Loucy (cell line): ENCODE measurements at regions not wholly inside any gene's neighbourhood (a gene's known extent, or its start where the extent isn't known, plus 50 kb on each side); places are given as distances from the start of the nearest gene placed in this dataset.

Experiments used
- H2AFZ ChIP-seq: fragments of 200-600 bp; sonication (generic); 2 replicates; pipeline ENCODE4 v1.6.0; 2016; ENCODE audit warnings: antibody characterized with exemption, mild to moderate bottlenecking, low read length, moderate library complexity
- H3F3A ChIP-seq: fragments of 200-600 bp; 2 replicates; pipeline ENCODE4 v1.6.0; 2016; ENCODE audit warnings: antibody characterized with exemption, low read depth, mild to moderate bottlenecking
- H3K27me3 ChIP-seq: fragments of 200-600 bp; sonication (generic); 2 replicates; pipeline ENCODE4 v1.6.1; 2014; ENCODE audit warnings: low read length, mild to moderate bottlenecking; ENCODE audit not compliant: insufficient read depth, poor library complexity, severe bottlenecking
- H3K36me3 ChIP-seq: fragments of 200-600 bp; sonication (generic); 2 replicates; pipeline ENCODE4 v1.6.1; 2016; ENCODE audit warnings: low read length; ENCODE audit not compliant: insufficient read depth
- H3K4me1 ChIP-seq: fragments of 200-600 bp; sonication (generic); 2 replicates; pipeline ENCODE4 v1.5.1; 2014; ENCODE audit warnings: low read length, mild to moderate bottlenecking; ENCODE audit not compliant: insufficient read depth, poor library complexity, severe bottlenecking
- H3K4me2 ChIP-seq: fragments of 200-600 bp; sonication (generic); 2 replicates; pipeline ENCODE4 v1.6.0; 2014; ENCODE audit warnings: antibody characterized with exemption, low read length, low read depth, mild to moderate bottlenecking; ENCODE audit not compliant: poor library complexity, severe bottlenecking
- H3K4me3 ChIP-seq: fragments of 200-600 bp; sonication (generic); 2 replicates; pipeline ENCODE4 v1.5.1; 2014; ENCODE audit warnings: low read length, mild to moderate bottlenecking, mixed read lengths; ENCODE audit not compliant: poor library complexity, severe bottlenecking
- H3K79me2 ChIP-seq: fragments of 200-600 bp; sonication (generic); 2 replicates; pipeline ENCODE4 v1.6.1; 2014; ENCODE audit warnings: low read length; ENCODE audit not compliant: insufficient read depth
- H3K9ac ChIP-seq: fragments of 200-600 bp; sonication (generic); 2 replicates; pipeline ENCODE4 v1.6.0; 2014; ENCODE audit warnings: mild to moderate bottlenecking, low read depth, low read length, moderate library complexity; ENCODE audit not compliant: poor library complexity, severe bottlenecking
- H3K9me2 ChIP-seq: fragments of 200-600 bp; sonication (generic); replicated peaks from 2 replicates; pipeline ENCODE4 v1.6.1; 2016; ENCODE audit warnings: low read depth, low read length, mixed read lengths
- H3K9me3 ChIP-seq: fragments of 200-600 bp; sonication (generic); 2 replicates; pipeline ENCODE4 v1.6.1; 2014; ENCODE audit warnings: mild to moderate bottlenecking, antibody characterized with exemption, low read length, low read depth; ENCODE audit not compliant: insufficient read depth
- H4K20me1 ChIP-seq: fragments of 200-600 bp; sonication (generic); 2 replicates; pipeline ENCODE4 v1.6.0; 2014; ENCODE audit warnings: antibody characterized with exemption, low read length, mild to moderate bottlenecking; ENCODE audit not compliant: insufficient read depth, poor library complexity, severe bottlenecking
- EZH2phosphoT487 ChIP-seq: fragments of 200-600 bp; IDR thresholded peaks from 2 replicates; pipeline ENCODE4 v1.6.1; 2018; ENCODE audit warnings: antibody characterized with exemption, mild to moderate bottlenecking, moderate library complexity, borderline replicate concordance
- TF ChIP-seq, protein P1 (sequence below): fragments of 200-600 bp; sonication (generic); conservative IDR thresholded peaks from 2 replicates; pipeline ENCODE4 v1.5.1; 2014; ENCODE audit warnings: mild to moderate bottlenecking, antibody characterized with exemption, low read length

DNA sequence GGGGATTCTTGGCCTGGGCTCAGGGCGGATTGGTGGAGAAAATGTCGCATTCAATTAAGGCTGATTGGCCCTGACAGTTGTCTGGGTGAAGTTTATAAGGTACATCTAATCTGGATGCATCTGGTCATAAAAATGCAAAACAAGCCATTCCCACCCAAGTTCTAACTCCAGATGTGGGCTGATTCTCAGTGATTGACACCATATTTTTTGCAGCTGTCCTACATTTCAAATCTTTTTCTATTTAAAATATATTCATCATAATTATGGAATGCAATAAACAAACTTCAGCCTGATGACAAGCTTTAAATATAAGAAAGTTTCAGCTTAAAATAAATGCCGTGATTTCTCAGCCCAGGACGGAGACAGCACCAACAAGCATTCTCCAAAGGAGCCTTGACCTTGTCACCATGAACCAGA is 146.4 kb upstream of the SMIM23 start:
- Histone ChIP-seq H3K79me2 (no peaks in the 10 kb centered on the region), H4K20me1 (no peaks in the 10 kb centered on the region), H3K4me3 (no peak overlapping the region), H3K36me3 (no peaks in the 10 kb centered on the region), H3K9me2 (no peaks in the 10 kb centered on the region), H3K4me2 (no peak overlapping the region), H2AFZ (no peak overlapping the region), H3K4me1 (peaks cover 4% of the 10 kb centered on the region), H3K9ac (no peak overlapping the region), H3K9me3 (no peaks in the 10 kb centered on the region), H3K27me3 (no peaks in the 10 kb centered on the region), H3F3A (no peaks in the 10 kb centered on the region)
- TF ChIP-seq EZH2phosphoT487 = no peak
- TF ChIP-seq, protein P1, sequence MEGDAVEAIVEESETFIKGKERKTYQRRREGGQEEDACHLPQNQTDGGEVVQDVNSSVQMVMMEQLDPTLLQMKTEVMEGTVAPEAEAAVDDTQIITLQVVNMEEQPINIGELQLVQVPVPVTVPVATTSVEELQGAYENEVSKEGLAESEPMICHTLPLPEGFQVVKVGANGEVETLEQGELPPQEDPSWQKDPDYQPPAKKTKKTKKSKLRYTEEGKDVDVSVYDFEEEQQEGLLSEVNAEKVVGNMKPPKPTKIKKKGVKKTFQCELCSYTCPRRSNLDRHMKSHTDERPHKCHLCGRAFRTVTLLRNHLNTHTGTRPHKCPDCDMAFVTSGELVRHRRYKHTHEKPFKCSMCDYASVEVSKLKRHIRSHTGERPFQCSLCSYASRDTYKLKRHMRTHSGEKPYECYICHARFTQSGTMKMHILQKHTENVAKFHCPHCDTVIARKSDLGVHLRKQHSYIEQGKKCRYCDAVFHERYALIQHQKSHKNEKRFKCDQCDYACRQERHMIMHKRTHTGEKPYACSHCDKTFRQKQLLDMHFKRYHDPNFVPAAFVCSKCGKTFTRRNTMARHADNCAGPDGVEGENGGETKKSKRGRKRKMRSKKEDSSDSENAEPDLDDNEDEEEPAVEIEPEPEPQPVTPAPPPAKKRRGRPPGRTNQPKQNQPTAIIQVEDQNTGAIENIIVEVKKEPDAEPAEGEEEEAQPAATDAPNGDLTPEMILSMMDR = no peak

DNA sequence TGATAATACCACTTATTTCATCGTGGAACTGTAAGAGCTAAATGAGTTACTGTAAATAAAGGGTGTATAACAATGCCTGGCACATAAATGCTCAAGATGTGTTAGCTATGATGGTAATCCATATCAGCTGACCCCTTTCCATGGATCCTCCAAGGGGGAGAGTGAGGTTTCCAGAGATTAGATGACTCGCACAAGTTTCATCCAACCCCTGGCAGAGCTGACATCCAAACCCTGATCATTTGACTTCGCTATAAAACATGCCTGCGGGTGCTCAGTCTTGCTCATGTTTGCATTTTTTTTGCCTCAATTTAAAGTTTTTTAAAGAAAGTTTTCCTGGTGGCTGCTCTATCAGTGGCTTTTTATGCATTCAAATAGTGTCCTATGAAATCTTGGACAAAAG is 145.7 kb upstream of the SMIM23 start:
- no peak overlapping the region for H3K9ac ChIP-seq
- no peak overlapping the region for H3K4me3 ChIP-seq
- no peaks in the 10 kb centered on the region for H3K27me3 ChIP-seq
- H3K36me3 ChIP-seq = no peaks in the 10 kb centered on the region
- H3F3A ChIP-seq = no peaks in the 10 kb centered on the region
- no peaks in the 10 kb centered on the region for H3K9me3 ChIP-seq
- no peak overlapping the region for H2AFZ ChIP-seq
- no peak for TF ChIP-seq EZH2phosphoT487
- TF ChIP-seq, protein P1 = no peak
- H3K4me2 ChIP-seq = no peak overlapping the region
- no peaks in the 10 kb centered on the region for H3K9me2 ChIP-seq
- no peaks in the 10 kb centered on the region for H3K4me1 ChIP-seq
- H4K20me1 ChIP-seq = no peaks in the 10 kb centered on the region
- no peaks in the 10 kb centered on the region for H3K79me2 ChIP-seq

DNA sequence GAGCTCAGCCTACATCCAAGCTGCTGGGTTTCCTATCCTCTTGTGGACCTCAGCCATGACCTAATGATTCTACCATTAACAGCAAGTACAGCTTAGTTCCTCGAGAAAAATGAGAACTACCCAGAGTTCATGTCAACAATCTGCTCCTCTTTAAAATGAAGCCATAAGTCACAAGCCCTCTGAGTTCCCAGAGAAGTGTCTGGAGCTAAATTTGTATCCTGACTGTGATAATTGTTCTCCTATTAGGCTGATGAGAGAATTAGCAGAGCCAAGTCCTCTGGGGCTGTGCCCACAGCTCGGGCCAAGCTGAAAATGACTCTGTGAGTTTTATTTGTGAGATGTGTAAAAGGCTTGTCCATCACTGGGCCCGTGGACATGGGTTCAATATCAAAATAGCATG is 145.1 kb upstream of the SMIM23 start:
- H4K20me1 ChIP-seq = no peaks in the 10 kb centered on the region
- H3K36me3 ChIP-seq = no peaks in the 10 kb centered on the region
- no peak overlapping the region for H3K4me2 ChIP-seq
- TF ChIP-seq EZH2phosphoT487 = no peak
- TF ChIP-seq, protein P1 = no peak
- H3K79me2 ChIP-seq = no peaks in the 10 kb centered on the region
- H3K9ac ChIP-seq = no peak overlapping the region
- H2AFZ ChIP-seq = no peak overlapping the region
- peaks cover 5% of the 10 kb centered on the region for H3K4me1 ChIP-seq
- H3K9me2 ChIP-seq = no peaks in the 10 kb centered on the region
- H3K4me3 ChIP-seq = no peak overlapping the region
- H3K27me3 ChIP-seq = no peaks in the 10 kb centered on the region
- no peaks in the 10 kb centered on the region for H3F3A ChIP-seq
- H3K9me3 ChIP-seq = no peaks in the 10 kb centered on the region
